ENCODE measurements at regions not wholly inside any gene's neighbourhood (a gene's known extent, or its start where the extent isn't known, plus 50 kb on each side); places are given as distances from the start of the nearest gene placed in this dataset.

DNA sequence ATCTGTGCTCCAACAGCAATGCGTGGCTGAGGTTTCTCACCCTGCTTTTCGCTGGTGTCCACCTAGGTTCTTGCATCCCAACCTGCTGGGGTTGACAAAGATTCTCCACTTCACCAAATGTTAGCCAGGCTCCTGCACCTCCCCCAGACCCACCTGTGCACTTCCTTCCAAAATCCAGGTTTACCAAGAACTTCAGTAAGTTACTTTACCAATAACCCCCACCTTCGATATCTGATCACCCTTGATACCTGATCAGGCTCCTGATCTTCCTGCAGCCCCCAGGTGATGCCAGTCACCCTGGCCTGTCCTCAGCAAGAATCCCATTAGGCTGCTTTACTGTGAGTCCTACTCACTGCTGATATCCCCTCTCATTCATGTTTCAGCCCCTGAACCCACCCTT lies 1203.4 kb downstream of the TBC1D22A start:
- TF ChIP-seq POLR2A (IDR thresholded peaks at IDR 0.05) (no peak), EP300 (IDR thresholded peaks at IDR 0.05) (no peak)
- TF ChIP-seq, protein P1, sequence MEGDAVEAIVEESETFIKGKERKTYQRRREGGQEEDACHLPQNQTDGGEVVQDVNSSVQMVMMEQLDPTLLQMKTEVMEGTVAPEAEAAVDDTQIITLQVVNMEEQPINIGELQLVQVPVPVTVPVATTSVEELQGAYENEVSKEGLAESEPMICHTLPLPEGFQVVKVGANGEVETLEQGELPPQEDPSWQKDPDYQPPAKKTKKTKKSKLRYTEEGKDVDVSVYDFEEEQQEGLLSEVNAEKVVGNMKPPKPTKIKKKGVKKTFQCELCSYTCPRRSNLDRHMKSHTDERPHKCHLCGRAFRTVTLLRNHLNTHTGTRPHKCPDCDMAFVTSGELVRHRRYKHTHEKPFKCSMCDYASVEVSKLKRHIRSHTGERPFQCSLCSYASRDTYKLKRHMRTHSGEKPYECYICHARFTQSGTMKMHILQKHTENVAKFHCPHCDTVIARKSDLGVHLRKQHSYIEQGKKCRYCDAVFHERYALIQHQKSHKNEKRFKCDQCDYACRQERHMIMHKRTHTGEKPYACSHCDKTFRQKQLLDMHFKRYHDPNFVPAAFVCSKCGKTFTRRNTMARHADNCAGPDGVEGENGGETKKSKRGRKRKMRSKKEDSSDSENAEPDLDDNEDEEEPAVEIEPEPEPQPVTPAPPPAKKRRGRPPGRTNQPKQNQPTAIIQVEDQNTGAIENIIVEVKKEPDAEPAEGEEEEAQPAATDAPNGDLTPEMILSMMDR (IDR thresholded peaks at IDR 0.05), result no peak

Data from tibial nerve (tissue), 4 donors.